MM.1S (cell line): ENCODE measurements at regions not wholly inside any gene's neighbourhood (a gene's known extent, or its start where the extent isn't known, plus 50 kb on each side); places are given as distances from the start of the nearest gene placed in this dataset.
A peak's percentile ranks its signal among the peaks of the same experiment; 100 is the strongest.

Experiments used
- DNase-seq: peaks from one replicate; pipeline ENCODE4 v3.0.0-alpha.2; 2015
- H2AFZ ChIP-seq: fragments of 300-600 bp; sonication (generic); 2 replicates; pipeline ENCODE4 v1.6.0; 2016; ENCODE audit warnings: antibody characterized with exemption, low read length
- H3F3A ChIP-seq: fragments of 300-600 bp; sonication (generic); 2 replicates; pipeline ENCODE4 v1.6.1; 2016; ENCODE audit warnings: mild to moderate bottlenecking, antibody characterized with exemption, low read length, moderate library complexity, mixed read lengths; ENCODE audit not compliant: insufficient read depth
- H3K27ac ChIP-seq: fragments of 300-600 bp; sonication (generic); 2 replicates; pipeline ENCODE4 v1.5.1; 2016; ENCODE audit warnings: mild to moderate bottlenecking, low read length
- H3K27me3 ChIP-seq: fragments of 300-600 bp; sonication (generic); replicated peaks from 2 replicates; pipeline ENCODE4 v1.6.0; 2016; ENCODE audit warnings: low read length; ENCODE audit not compliant: insufficient read depth
- H3K36me3 ChIP-seq: fragments of 300-600 bp; sonication (generic); replicated peaks from 2 replicates; pipeline ENCODE4 v1.6.1; 2016; ENCODE audit warnings: mild to moderate bottlenecking, low read length, mixed read lengths; ENCODE audit not compliant: insufficient read depth
- H3K4me1 ChIP-seq: fragments of 300-600 bp; sonication (generic); 2 replicates; pipeline ENCODE4 v1.6.1; 2016; ENCODE audit warnings: low read length, mixed read lengths
- H3K4me2 ChIP-seq: fragments of 300-600 bp; sonication (generic); 2 replicates; pipeline ENCODE4 v1.6.0; 2016; ENCODE audit warnings: low read depth, low read length
- H3K4me3 ChIP-seq: fragments of 300-600 bp; sonication (generic); 2 replicates; pipeline ENCODE4 v1.5.1; 2016; ENCODE audit warnings: low read length, mixed read lengths
- H3K79me2 ChIP-seq: fragments of 300-600 bp; sonication (generic); 2 replicates; pipeline ENCODE4 v1.6.1; 2016; ENCODE audit warnings: mixed run types, low read length, mixed read lengths
- H3K9ac ChIP-seq: fragments of 300-600 bp; sonication (generic); 2 replicates; pipeline ENCODE4 v1.6.1; 2016; ENCODE audit warnings: low read length, mixed read lengths
- H3K9me2 ChIP-seq: fragments of 300-600 bp; sonication (generic); replicated peaks from 2 replicates; pipeline ENCODE4 v1.6.1; 2016; ENCODE audit warnings: mild to moderate bottlenecking, low read length, mixed read lengths; ENCODE audit not compliant: insufficient read depth
- H3K9me3 ChIP-seq: fragments of 300-600 bp; sonication (generic); replicated peaks from 2 replicates; pipeline ENCODE4 v1.6.1; 2016; ENCODE audit warnings: mild to moderate bottlenecking, low read length, mixed read lengths; ENCODE audit not compliant: insufficient read depth
- H4K20me1 ChIP-seq: fragments of 300-600 bp; sonication (generic); 2 replicates; pipeline ENCODE4 v1.6.1; 2016; ENCODE audit warnings: mild to moderate bottlenecking, low read length, moderate library complexity, mixed read lengths; ENCODE audit not compliant: insufficient read depth
- CTCF ChIP-seq: fragments of 300-600 bp; sonication (generic); IDR thresholded peaks from 2 replicates; pipeline ENCODE4 v1.5.1; 2016; ENCODE audit warnings: antibody characterized with exemption, low read length, mixed read lengths
- EZH2 ChIP-seq: fragments of 300-600 bp; sonication (generic); optimal IDR thresholded peaks from 2 replicates; pipeline ENCODE3; 2017; ENCODE audit warnings: low read depth, mild to moderate bottlenecking, antibody characterized with exemption, low read length, mixed read lengths
- EZH2phosphoT487 ChIP-seq: fragments of 300-600 bp; sonication (generic); IDR thresholded peaks from 2 replicates; pipeline ENCODE4 v1.6.1; 2018; ENCODE audit warnings: antibody characterized with exemption, low read length

DNA sequence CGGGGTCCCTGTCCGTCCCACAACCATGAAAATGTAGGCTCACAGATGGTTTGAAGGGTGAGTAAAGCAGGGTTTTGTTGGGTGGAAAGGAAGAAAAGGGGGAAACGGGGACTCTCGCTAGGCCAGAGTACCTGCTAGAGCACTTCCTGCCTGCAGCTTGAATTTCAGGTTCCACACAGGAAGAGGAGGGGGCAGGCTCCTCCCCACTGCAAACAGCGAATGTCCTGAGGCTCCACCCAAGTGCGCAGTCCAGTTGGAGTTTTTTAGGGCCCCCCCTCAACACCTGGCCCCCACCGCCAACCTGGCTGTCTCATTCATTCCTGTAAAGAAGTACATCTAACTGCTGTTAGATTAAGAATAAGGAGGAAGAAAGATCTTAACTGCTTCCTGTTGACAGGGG is 414.7 kb downstream of the SH2D4B start:
- no peaks in the 10 kb centered on the region for H3K4me1 ChIP-seq
- no peaks in the 10 kb centered on the region for H3K27me3 ChIP-seq
- DNase-seq = no peak
- no peak overlapping the region for H2AFZ ChIP-seq
- H3K9me2 ChIP-seq = no peaks in the 10 kb centered on the region
- no peak overlapping the region for H3K4me2 ChIP-seq
- no peak overlapping the region for H3K9ac ChIP-seq
- no peaks in the 10 kb centered on the region for H3F3A ChIP-seq
- H3K36me3 ChIP-seq = no peaks in the 10 kb centered on the region
- no peaks in the 10 kb centered on the region for H3K79me2 ChIP-seq
- TF ChIP-seq EZH2 = no peak
- no peak for TF ChIP-seq EZH2phosphoT487
- no peak for TF ChIP-seq CTCF
- no peak overlapping the region for H3K27ac ChIP-seq
- no peaks in the 10 kb centered on the region for H4K20me1 ChIP-seq
- no peaks in the 10 kb centered on the region for H3K9me3 ChIP-seq
- no peak overlapping the region for H3K4me3 ChIP-seq

GRCh38 chr10:80957161-80957560 is 419.5 kb downstream of the SH2D4B start:
- H3K4me1 ChIP-seq = no peaks in the 10 kb centered on the region
- no peak for TF ChIP-seq EZH2
- no peak for DNase-seq
- H3K9me3 ChIP-seq = no peaks in the 10 kb centered on the region
- no peak overlapping the region for H3K4me3 ChIP-seq
- no peaks in the 10 kb centered on the region for H4K20me1 ChIP-seq
- H3F3A ChIP-seq = no peaks in the 10 kb centered on the region
- no peak overlapping the region for H3K27ac ChIP-seq
- no peaks in the 10 kb centered on the region for H3K79me2 ChIP-seq
- no peaks in the 10 kb centered on the region for H3K36me3 ChIP-seq
- no peak overlapping the region for H3K9ac ChIP-seq
- no peak overlapping the region for H2AFZ ChIP-seq
- H3K4me2 ChIP-seq = no peak overlapping the region
- no peaks in the 10 kb centered on the region for H3K9me2 ChIP-seq
- H3K27me3 ChIP-seq = no peaks in the 10 kb centered on the region

- no peaks in the 10 kb centered on the region for H4K20me1 ChIP-seq
- no peak overlapping the region for H3K27ac ChIP-seq
- H3K9ac ChIP-seq = no peak overlapping the region
- no peaks in the 10 kb centered on the region for H3K36me3 ChIP-seq
- H3K79me2 ChIP-seq = no peaks in the 10 kb centered on the region
- H3K4me3 ChIP-seq = no peak overlapping the region
- H3K4me2 ChIP-seq = no peak overlapping the region
- H3K9me2 ChIP-seq = no peaks in the 10 kb centered on the region
- no peaks in the 10 kb centered on the region for H3F3A ChIP-seq
- no peak for DNase-seq
- peaks cover 9% of the 10 kb centered on the region for H3K4me1 ChIP-seq
- no peak overlapping the region for H2AFZ ChIP-seq
- H3K27me3 ChIP-seq = no peaks in the 10 kb centered on the region
- no peak for TF ChIP-seq EZH2phosphoT487
- TF ChIP-seq EZH2 = no peak
- TF ChIP-seq CTCF = no peak
- no peaks in the 10 kb centered on the region for H3K9me3 ChIP-seq
Measured at GRCh38 chr10:80964179-80964578, 426.5 kb downstream of the SH2D4B start.

GRCh38 chr10:80964955-80965614 is 427.4 kb downstream of the SH2D4B start:
- DNase-seq = no peak
- Histone ChIP-seq H3K27me3 (no peaks in the 10 kb centered on the region), H3K79me2 (no peaks in the 10 kb centered on the region), H3K27ac (no peak overlapping the region), H3K4me3 (no peak overlapping the region), H3K36me3 (no peaks in the 10 kb centered on the region), H2AFZ (no peak overlapping the region), H4K20me1 (no peaks in the 10 kb centered on the region), H3K4me2 (peak overlapping the region; percentile 22; the same call in 1 of the 2 replicates), H3K9me2 (no peaks in the 10 kb centered on the region), H3K9ac (no peak overlapping the region), H3K4me1 (peaks cover 9% of the 10 kb centered on the region), H3F3A (no peaks in the 10 kb centered on the region), H3K9me3 (no peaks in the 10 kb centered on the region)
- no peak for TF ChIP-seq EZH2phosphoT487
